Osteoblast (primary cell): ENCODE measurements at regions not wholly inside any gene's neighbourhood (a gene's known extent, or its start where the extent isn't known, plus 50 kb on each side); places are given as distances from the start of the nearest gene placed in this dataset.
"Not testable (repeated sequence)": the region's sequence is repeated elsewhere in the genome, so short reads cannot be mapped to it uniquely, and the experiment has no call there.

Experiments
- DNase-seq: peaks from one replicate; pipeline ENCODE4 v3.0.0; 2011; ENCODE audit warnings: low spot score, mixed read lengths; ENCODE audit not compliant: insufficient read length; ENCODE audit errors: missing footprints
- H2AFZ ChIP-seq: 2 replicates; pipeline ENCODE4 v1.6.0; 2011; ENCODE audit warnings: mild to moderate bottlenecking, low read length
- H3K27ac ChIP-seq: 2 replicates; pipeline ENCODE4 v1.5.1; 2011; ENCODE audit warnings: mild to moderate bottlenecking, low read depth, low read length, moderate library complexity
- H3K27me3 ChIP-seq: 2 replicates; pipeline ENCODE4 v1.6.0; 2012; ENCODE audit warnings: mild to moderate bottlenecking, control low read depth, inconsistent platforms, low read length, moderate library complexity; ENCODE audit not compliant: insufficient read depth
- H3K36me3 ChIP-seq: 2 replicates; pipeline ENCODE4 v1.5.1; 2011; ENCODE audit warnings: mild to moderate bottlenecking, low read length, control low read depth, moderate library complexity; ENCODE audit not compliant: insufficient read depth
- H3K4me1 ChIP-seq: 2 replicates; pipeline ENCODE4 v1.5.1; 2011; ENCODE audit warnings: mild to moderate bottlenecking, low read length, control low read depth, moderate library complexity; ENCODE audit not compliant: insufficient read depth
- H3K4me2 ChIP-seq: 2 replicates; pipeline ENCODE4 v1.6.0; 2011; ENCODE audit warnings: mild to moderate bottlenecking, low read length; ENCODE audit not compliant: insufficient read depth
- H3K4me3 ChIP-seq: fragments of 200-600 bp; sonication (generic); 3 replicates; pipeline ENCODE4 v1.5.1; 2012; ENCODE audit warnings: mild to moderate bottlenecking, low read length, inconsistent platforms; ENCODE audit not compliant: insufficient read depth
- H3K79me2 ChIP-seq: 2 replicates; pipeline ENCODE4 v1.6.0; 2012; ENCODE audit warnings: mild to moderate bottlenecking, low read length, control low read depth, inconsistent platforms; ENCODE audit not compliant: insufficient read depth
- H3K9me3 ChIP-seq: 2 replicates; pipeline ENCODE4 v1.5.1; 2011; ENCODE audit warnings: low read depth, low read length, control low read depth
- H4K20me1 ChIP-seq: 2 replicates; pipeline ENCODE4 v1.6.0; 2012; ENCODE audit warnings: mild to moderate bottlenecking, low read length, control low read depth; ENCODE audit not compliant: insufficient read depth
- TF ChIP-seq, protein P1 (sequence below): IDR thresholded peaks from 2 replicates; pipeline ENCODE4 v1.5.1; 2011; ENCODE audit warnings: mild to moderate bottlenecking, low read depth, low read length, moderate library complexity; ENCODE audit errors: extremely low read depth

DNA sequence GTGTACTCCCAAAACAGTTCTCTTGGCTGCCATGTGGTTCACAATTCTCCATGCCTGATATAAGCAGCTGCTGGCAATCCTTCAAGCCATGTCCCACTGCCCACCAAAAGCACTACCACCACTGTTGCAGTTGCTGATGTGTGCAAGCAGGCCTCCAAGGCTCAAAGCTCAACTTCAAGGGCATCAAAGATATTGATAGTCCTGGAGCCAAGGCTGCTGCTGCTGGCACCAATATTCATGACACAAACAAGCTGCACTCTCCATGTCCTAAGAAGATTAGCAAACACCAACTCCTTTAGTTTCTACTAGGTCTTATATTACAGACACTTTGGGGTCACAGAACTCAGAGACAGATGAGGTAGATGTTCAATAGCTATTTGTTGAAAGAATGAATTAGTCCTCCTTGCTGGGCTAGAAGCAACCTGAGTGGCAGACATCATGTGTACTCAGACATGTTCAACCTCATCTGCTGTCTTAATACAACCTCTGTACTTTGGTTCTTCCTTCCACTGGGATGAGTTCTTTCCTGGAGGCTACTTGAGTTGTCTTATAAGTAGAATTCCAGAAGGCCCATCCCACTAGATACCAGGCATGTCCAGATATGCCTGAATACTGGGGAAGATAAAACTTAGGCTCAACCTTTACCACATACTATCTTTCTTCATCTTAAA, 104.5 kb upstream of the UGP2 start:
- Histone ChIP-seq H3K4me1 (peaks cover 48% of the 10 kb centered on the region), H3K4me3 (no peak overlapping the region), H3K9me3 (no peaks in the 10 kb centered on the region), H2AFZ (peak overlapping the region; percentile 71), H3K27me3 (no peaks in the 10 kb centered on the region), H4K20me1 (no peaks in the 10 kb centered on the region), H3K79me2 (no peaks in the 10 kb centered on the region), H3K27ac (peak overlapping the region; percentile 40), H3K4me2 (peak overlapping the region; percentile 8), H3K36me3 (no peaks in the 10 kb centered on the region)
- no peak for DNase-seq
- TF ChIP-seq, protein P1, sequence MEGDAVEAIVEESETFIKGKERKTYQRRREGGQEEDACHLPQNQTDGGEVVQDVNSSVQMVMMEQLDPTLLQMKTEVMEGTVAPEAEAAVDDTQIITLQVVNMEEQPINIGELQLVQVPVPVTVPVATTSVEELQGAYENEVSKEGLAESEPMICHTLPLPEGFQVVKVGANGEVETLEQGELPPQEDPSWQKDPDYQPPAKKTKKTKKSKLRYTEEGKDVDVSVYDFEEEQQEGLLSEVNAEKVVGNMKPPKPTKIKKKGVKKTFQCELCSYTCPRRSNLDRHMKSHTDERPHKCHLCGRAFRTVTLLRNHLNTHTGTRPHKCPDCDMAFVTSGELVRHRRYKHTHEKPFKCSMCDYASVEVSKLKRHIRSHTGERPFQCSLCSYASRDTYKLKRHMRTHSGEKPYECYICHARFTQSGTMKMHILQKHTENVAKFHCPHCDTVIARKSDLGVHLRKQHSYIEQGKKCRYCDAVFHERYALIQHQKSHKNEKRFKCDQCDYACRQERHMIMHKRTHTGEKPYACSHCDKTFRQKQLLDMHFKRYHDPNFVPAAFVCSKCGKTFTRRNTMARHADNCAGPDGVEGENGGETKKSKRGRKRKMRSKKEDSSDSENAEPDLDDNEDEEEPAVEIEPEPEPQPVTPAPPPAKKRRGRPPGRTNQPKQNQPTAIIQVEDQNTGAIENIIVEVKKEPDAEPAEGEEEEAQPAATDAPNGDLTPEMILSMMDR, result no peak

DNA sequence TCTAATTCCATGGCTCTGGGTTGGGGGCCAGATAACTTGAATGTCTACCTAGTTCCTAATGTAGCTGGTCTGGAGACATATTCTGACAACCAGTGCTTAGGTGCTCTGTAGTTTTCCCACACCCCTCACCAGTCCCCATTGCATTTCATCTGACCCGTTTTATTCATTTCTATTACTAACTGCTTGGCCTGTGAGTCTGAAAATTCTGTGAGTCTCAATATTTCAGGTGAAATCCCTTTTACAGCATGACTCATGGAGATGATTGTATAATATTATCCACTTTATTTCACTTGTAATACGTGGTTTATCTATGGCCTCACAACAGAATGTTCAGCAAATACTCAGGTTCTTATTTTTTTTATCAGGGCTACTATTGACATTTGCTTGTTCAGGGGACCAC, 103.7 kb upstream of the UGP2 start:
- no peak overlapping the region for H3K4me2 ChIP-seq
- no peaks in the 10 kb centered on the region for H3K36me3 ChIP-seq
- H4K20me1 ChIP-seq, result no peaks in the 10 kb centered on the region
- H3K27me3 ChIP-seq, result no peaks in the 10 kb centered on the region
- no peaks in the 10 kb centered on the region for H3K79me2 ChIP-seq
- TF ChIP-seq, protein P1, result no peak
- no peaks in the 10 kb centered on the region for H3K9me3 ChIP-seq
- H3K27ac ChIP-seq, result no peak overlapping the region
- H2AFZ ChIP-seq, result no peak overlapping the region
- no peak overlapping the region for H3K4me3 ChIP-seq
- peaks cover 48% of the 10 kb centered on the region for H3K4me1 ChIP-seq
- no peak for DNase-seq

DNA sequence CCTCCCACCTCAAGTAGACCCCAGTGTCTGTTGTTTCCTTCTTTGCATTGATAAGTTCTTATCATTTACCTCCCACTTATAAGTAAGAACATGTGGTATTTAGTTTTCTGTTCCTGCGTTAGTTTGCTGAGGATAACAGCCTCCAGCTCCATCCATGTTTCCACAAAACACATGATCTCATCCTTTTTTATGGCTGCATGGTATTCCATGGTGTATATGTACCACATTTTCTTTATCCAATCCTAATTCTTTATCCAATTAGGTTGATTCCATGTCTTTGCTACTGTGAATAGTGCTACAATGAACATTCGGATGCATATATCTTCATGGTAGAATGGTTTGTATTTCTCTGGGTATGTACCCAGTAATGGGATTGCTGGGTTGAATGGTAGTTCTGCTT, 102.5 kb upstream of the UGP2 start:
- H3K4me1 ChIP-seq, result peaks cover 48% of the 10 kb centered on the region
- H2AFZ ChIP-seq, H4K20me1 ChIP-seq, DNase-seq, H3K9me3 ChIP-seq, H3K27me3 ChIP-seq, H3K36me3 ChIP-seq, H3K4me2 ChIP-seq, H3K79me2 ChIP-seq, H3K4me3 ChIP-seq, H3K27ac ChIP-seq: not testable (repeated sequence)

DNA sequence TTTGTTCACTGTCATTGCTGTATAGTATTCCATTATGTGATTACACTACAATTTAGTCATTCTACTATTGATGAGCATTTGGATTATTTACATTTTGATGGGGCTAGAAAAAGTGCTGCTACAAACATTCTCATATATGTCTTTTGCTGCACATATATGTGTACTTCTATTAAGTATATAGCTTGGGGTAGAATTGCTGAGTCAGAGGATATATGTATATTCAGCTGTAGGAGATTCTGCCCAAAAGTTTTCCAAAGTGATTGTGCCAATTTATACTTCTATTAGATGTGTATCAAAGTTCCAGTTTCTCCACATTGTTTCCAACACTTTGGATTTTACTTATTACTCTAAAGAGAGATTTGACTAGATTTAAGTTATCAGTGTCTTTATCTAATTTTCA, 101.7 kb upstream of the UGP2 start:
- Histone ChIP-seq H3K4me2 (no peak overlapping the region), H4K20me1 (no peaks in the 10 kb centered on the region), H3K4me3 (no peak overlapping the region), H3K36me3 (no peaks in the 10 kb centered on the region), H3K27me3 (no peaks in the 10 kb centered on the region), H3K79me2 (no peaks in the 10 kb centered on the region), H3K27ac (no peak overlapping the region), H3K9me3 (no peaks in the 10 kb centered on the region), H3K4me1 (peaks cover 44% of the 10 kb centered on the region), H2AFZ (no peak overlapping the region)
- no peak for DNase-seq
- TF ChIP-seq, protein P1, result no peak
